ENCODE measurements at regions not wholly inside any gene's neighbourhood (a gene's known extent, or its start where the extent isn't known, plus 50 kb on each side); places are given as distances from the start of the nearest gene placed in this dataset.

GRCh38 chr4:75235359-75235951 lies 278.7 kb downstream of the RCHY1 start:
- no peak for DNase-seq (ENCODE audit: low read depth)
- H3K4me3 ChIP-seq (replicated peaks; ENCODE audit: low read depth, low read length), result no peak overlapping the region
- TF ChIP-seq CTCF (IDR thresholded peaks at IDR 0.05; ENCODE audit: low read length, missing control alignments), result no peak

DNA sequence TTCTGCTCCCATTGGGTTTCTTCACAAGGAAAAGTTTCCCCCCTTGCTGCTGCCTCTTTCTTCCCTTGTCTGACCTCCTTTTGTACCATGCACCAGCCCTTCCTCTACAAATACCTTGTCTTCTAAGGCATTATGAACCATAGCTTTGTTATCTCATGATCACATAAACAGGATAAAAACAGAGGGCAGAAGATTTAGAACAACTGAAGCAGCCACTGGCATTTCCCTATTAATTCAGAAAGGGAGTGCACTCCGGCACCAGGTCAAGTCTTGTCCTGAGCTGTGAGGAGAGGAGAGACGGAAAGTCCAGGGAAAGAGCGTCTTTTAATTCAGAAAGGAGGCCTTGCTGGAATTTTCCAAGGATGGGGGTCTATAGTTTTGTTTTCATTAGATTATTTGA lies 281.7 kb downstream of the RCHY1 start:
- DNase-seq (ENCODE audit: low read depth), result no peak
- TF ChIP-seq CTCF (IDR thresholded peaks at IDR 0.05; ENCODE audit: low read length, missing control alignments), result no peak
- no peak overlapping the region for H3K4me3 ChIP-seq (replicated peaks; ENCODE audit: low read depth, low read length)

DNA sequence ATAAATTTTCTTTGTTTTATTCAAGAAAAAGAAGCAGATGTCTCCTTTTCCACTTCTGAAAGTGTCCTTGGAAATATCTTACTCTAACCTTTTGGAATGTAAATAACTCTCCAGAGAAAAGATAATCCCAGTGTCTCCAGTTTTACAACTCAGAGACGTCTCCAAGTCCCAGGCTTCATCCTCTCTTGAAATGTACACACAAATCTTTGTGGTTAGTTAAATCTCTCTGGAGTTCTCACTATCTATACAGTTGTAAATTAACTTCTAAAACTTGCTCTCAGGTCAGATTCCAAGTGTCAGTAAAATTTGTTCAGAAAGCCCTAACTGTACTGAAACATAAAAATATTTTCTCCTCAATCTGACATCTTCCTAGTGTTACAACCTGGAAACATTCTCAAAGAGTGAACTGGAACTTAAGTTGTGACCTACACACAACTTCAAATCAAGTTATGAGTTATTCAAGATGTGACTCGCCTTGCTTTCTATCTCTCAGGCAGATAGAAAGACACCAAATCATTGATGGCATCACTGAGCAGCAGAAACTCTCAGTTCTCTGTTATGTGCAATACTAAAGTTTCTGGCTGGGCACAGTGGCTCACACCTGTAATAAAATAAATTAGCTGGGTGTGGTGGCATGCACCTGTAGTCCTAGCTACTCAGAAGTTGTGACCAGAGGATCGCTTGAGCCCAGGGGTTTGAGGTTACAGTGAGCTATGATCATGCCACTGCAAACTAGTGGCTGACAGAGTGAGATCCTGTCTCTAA lies 284.2 kb downstream of the RCHY1 start:
- no peak for DNase-seq (ENCODE audit: low read depth)

DNA sequence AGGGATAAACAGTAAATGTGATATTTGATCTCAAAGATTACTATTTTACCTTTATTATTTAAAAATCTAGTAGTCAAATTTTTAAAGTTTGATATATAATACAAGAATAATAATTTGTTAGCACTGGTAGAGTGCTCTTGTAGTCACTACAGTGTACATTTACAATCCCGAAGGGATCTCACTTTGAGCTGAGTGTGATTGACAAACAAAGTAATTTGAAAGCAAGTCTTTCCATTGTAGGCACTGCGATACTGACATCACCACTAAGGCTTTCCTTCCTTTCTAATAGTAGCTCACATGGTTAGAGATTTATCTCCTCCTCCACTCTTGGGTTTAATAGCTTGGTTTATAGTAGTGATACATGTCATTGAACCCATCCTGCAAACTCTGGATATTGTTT lies 280.6 kb downstream of the PARM1 start:
- no peak for TF ChIP-seq CTCF (IDR thresholded peaks at IDR 0.05; ENCODE audit: low read length, missing control alignments)
- no peak overlapping the region for H3K4me3 ChIP-seq (replicated peaks; ENCODE audit: low read depth, low read length)
- no peak for DNase-seq (ENCODE audit: low read depth)

More for the DNA sequence above, 284.2 kb downstream of the RCHY1 start:
- no peak for TF ChIP-seq CTCF (IDR thresholded peaks at IDR 0.05; ENCODE audit: low read length, missing control alignments)
- no peak overlapping the region for H3K4me3 ChIP-seq (replicated peaks; ENCODE audit: low read depth, low read length)

DNA sequence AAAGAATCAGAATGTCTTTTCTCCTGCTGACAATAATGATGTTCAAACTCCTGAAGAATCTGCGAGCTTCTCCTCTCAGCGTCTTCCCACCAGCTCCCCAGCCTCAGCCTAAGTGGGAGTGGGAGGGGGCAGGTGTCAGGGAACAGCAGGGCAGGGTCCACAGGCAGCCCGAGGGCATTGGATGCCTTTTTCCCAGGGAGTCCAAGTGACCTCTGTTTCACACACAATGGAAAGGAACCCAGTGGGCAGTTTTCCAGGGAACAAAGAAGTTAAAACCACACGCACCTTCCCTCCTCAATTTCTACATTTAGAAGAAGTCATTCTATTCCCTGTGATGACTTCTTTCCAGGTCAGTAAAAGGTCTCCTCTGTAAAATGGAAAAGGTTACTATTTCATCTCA lies 278.5 kb downstream of the PARM1 start:
- TF ChIP-seq CTCF (IDR thresholded peaks at IDR 0.05; ENCODE audit: low read length, missing control alignments), result no peak
- H3K4me3 ChIP-seq (replicated peaks; ENCODE audit: low read depth, low read length), result no peak overlapping the region
- no peak for DNase-seq (ENCODE audit: low read depth)

DNA sequence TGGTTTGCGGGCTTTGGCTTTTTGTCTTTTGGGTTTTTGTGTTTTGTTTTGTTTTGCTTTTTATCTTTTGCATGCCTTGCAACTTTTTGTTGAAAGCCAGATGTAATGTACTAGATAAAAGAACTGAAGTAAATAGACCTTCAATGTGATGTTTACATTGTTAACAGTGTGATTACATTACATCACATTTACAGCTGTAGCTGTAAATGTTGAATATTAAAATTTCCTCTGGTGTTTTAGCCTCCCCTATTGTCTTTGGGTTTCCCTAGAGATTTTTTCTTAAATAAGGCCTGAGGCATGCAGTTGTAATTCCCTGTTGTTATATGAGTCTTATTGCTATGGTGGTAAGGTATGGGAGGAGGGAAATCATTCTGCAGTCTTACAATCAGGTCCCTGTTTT lies 275.0 kb downstream of the PARM1 start:
- no peak overlapping the region for H3K4me3 ChIP-seq (replicated peaks; ENCODE audit: low read depth, low read length)
- no peak for DNase-seq (ENCODE audit: low read depth)
- TF ChIP-seq CTCF (IDR thresholded peaks at IDR 0.05; ENCODE audit: low read length, missing control alignments), result no peak

- TF ChIP-seq CTCF (IDR thresholded peaks at IDR 0.05; ENCODE audit: low read length, missing control alignments), result no peak
- DNase-seq (ENCODE audit: low read depth), result no peak
- no peak overlapping the region for H3K4me3 ChIP-seq (replicated peaks; ENCODE audit: low read depth, low read length)
Measured at GRCh38 chr4:75195111-75195510, 262.2 kb downstream of the PARM1 start.

All from fibroblast of pulmonary artery (primary cell).